Activated CD4-positive, alpha-beta T cell treated with anti-CD3 and anti-CD28 coated beads, Interleukin-2, amount 10 ng/mL, durations not matched to agents 24 days and 14 days (primary cell): ENCODE measurements at regions not wholly inside any gene's neighbourhood (a gene's known extent, or its start where the extent isn't known, plus 50 kb on each side); places are given as distances from the start of the nearest gene placed in this dataset.

Experiments
- DNase-seq: peaks from one replicate; pipeline ENCODE4 v3.0.0; 2022
- H3K27ac Mint-ChIP-seq: one replicate; pipeline ENCODE4 v1.8.0; 2022; ENCODE audit warnings: mild to moderate bottlenecking, mixed read lengths
- H3K27me3 Mint-ChIP-seq: one replicate; pipeline ENCODE4 v1.8.0; 2022; ENCODE audit warnings: mixed read lengths
- H3K36me3 Mint-ChIP-seq: one replicate; pipeline ENCODE4 v1.8.0; 2022; ENCODE audit warnings: low read depth, mild to moderate bottlenecking, mixed read lengths
- H3K4me1 Mint-ChIP-seq: one replicate; pipeline ENCODE4 v1.8.0; 2021; ENCODE audit warnings: mixed read lengths
- H3K4me3 Mint-ChIP-seq: one replicate; pipeline ENCODE4 v1.8.0; 2022; ENCODE audit warnings: mild to moderate bottlenecking, moderate library complexity, mixed read lengths
- H3K9me3 Mint-ChIP-seq: one replicate; pipeline ENCODE4 v1.8.0; 2021; ENCODE audit warnings: mixed read lengths
- intact Hi-C: fragments of 100-400 bp; cut with micrococcal nuclease; formaldehyde crosslinking; loops from one replicate; pipeline ENCODE4 v1.15.1; 2023

- H3K4me1 Mint-ChIP-seq = no peaks in the 10 kb centered on the region
- intact Hi-C loops = no loop called here
- no peak overlapping the region for H3K4me3 Mint-ChIP-seq
- no peak overlapping the region for H3K27ac Mint-ChIP-seq
- no peaks in the 10 kb centered on the region for H3K36me3 Mint-ChIP-seq
- no peaks in the 10 kb centered on the region for H3K9me3 Mint-ChIP-seq
- DNase-seq = no peak
- peaks cover 13% of the 10 kb centered on the region for H3K27me3 Mint-ChIP-seq
These were observed 90.0 kb downstream of the CXCL12 start for GRCh38 chr10:44294726-44295412.

- H3K9me3 Mint-ChIP-seq = no peaks in the 10 kb centered on the region
- intact Hi-C loops = no loop called here
- no peak overlapping the region for H3K4me3 Mint-ChIP-seq
- peaks cover 13% of the 10 kb centered on the region for H3K27me3 Mint-ChIP-seq
- H3K36me3 Mint-ChIP-seq = no peaks in the 10 kb centered on the region
- no peak for DNase-seq
- H3K27ac Mint-ChIP-seq = no peak overlapping the region
- H3K4me1 Mint-ChIP-seq = no peaks in the 10 kb centered on the region
These were observed 91.1 kb downstream of the CXCL12 start for GRCh38 chr10:44293842-44294241.

DNA sequence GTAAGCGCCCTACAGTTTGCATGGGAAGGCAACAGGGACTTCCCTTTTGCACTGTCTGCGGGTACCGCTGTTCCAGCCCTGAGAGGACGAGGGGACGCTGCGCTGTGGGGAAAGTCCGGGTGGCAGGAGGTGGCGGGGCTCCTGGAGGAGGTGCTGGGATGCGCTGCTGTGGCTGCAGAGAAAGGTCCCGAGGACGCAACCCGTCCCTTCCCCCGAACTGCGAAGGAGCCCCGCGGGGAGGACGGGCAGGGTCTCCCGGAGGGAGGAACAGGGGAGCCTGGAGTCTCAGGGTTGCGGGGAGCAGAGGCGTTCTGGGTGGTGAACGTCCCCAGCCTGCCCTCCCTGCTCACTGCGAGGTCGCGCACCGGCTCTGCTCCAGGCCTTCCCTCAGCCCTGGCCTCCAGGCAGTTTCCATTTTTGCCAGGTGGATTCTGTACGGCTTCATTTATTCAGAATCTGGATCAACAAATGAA is 91.6 kb downstream of the CXCL12 start:
- H3K27me3 Mint-ChIP-seq = peaks cover 13% of the 10 kb centered on the region
- DNase-seq = peak; percentile 25
- no peaks in the 10 kb centered on the region for H3K36me3 Mint-ChIP-seq
- H3K4me1 Mint-ChIP-seq = no peaks in the 10 kb centered on the region
- intact Hi-C loops = no loop called here
- no peaks in the 10 kb centered on the region for H3K9me3 Mint-ChIP-seq
- H3K27ac Mint-ChIP-seq = no peak overlapping the region
- H3K4me3 Mint-ChIP-seq = no peak overlapping the region

- DNase-seq = peak; percentile 45
- intact Hi-C loops = no loop called here
- H3K4me1 Mint-ChIP-seq = no peaks in the 10 kb centered on the region
- no peak overlapping the region for H3K27ac Mint-ChIP-seq
- no peak overlapping the region for H3K4me3 Mint-ChIP-seq
- H3K9me3 Mint-ChIP-seq = no peaks in the 10 kb centered on the region
- H3K27me3 Mint-ChIP-seq = peaks cover 15% of the 10 kb centered on the region
- H3K36me3 Mint-ChIP-seq = no peaks in the 10 kb centered on the region
These were observed 92.4 kb downstream of the CXCL12 start for GRCh38 chr10:44292390-44293002.

DNA sequence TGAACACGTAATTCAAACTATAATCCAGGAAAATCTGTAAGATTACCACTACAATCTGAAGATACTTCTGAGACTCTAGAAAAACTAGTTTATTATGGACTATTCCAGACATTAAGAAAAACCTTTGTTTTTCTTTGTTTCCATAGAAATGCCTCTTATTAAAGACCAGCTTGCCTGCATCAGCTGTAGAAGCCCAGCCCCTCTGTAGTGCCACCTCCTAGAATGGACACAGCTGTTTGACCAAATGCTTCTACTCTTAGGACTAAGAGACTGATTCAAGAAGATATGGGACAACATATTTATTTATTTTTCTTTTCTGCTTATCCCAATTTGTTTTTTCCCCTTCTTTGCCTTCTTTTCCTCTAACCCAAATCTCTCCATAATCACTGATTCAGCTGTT is 93.8 kb downstream of the CXCL12 start:
- H3K9me3 Mint-ChIP-seq = no peaks in the 10 kb centered on the region
- intact Hi-C loops = no loop called here
- peaks cover 14% of the 10 kb centered on the region for H3K27me3 Mint-ChIP-seq
- no peak overlapping the region for H3K27ac Mint-ChIP-seq
- no peak for DNase-seq
- H3K36me3 Mint-ChIP-seq = no peaks in the 10 kb centered on the region
- no peak overlapping the region for H3K4me3 Mint-ChIP-seq
- no peaks in the 10 kb centered on the region for H3K4me1 Mint-ChIP-seq

GRCh38 chr10:44289125-44289524 is 95.8 kb downstream of the CXCL12 start:
- intact Hi-C loops = no loop called here
- Mint-ChIP-seq H3K36me3 (no peaks in the 10 kb centered on the region), H3K27ac (no peak overlapping the region), H3K9me3 (no peaks in the 10 kb centered on the region), H3K27me3 (peaks cover 16% of the 10 kb centered on the region), H3K4me3 (no peak overlapping the region), H3K4me1 (no peaks in the 10 kb centered on the region)
- DNase-seq = no peak

DNA sequence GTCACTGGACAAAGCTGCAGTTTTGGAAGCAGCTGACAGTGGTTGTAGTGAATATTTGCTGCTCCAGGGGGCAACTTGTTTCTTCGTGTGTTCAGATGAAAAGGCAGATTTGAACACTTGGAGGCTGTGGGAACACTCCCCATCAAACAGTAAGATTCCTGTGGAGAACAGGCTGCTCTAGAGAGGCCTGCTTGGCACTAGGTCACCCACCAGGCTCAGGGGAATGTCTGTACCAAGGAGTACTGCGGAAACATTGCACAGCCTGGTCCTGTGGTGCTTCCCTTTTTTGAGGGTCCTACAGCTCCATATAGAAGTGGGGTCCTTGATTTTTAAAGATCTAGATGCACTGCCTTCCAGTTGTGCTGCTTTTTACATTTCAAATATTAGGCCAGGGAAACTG is 97.5 kb downstream of the CXCL12 start:
- no peak overlapping the region for H3K27ac Mint-ChIP-seq
- H3K4me1 Mint-ChIP-seq = no peaks in the 10 kb centered on the region
- DNase-seq = no peak
- H3K36me3 Mint-ChIP-seq = no peaks in the 10 kb centered on the region
- H3K27me3 Mint-ChIP-seq = peaks cover 15% of the 10 kb centered on the region
- intact Hi-C loops = no loop called here
- no peak overlapping the region for H3K4me3 Mint-ChIP-seq
- H3K9me3 Mint-ChIP-seq = no peaks in the 10 kb centered on the region

- H3K4me1 Mint-ChIP-seq = no peaks in the 10 kb centered on the region
- H3K27ac Mint-ChIP-seq = no peak overlapping the region
- H3K27me3 Mint-ChIP-seq = peaks cover 5% of the 10 kb centered on the region
- no peaks in the 10 kb centered on the region for H3K36me3 Mint-ChIP-seq
- no peaks in the 10 kb centered on the region for H3K9me3 Mint-ChIP-seq
- intact Hi-C loops = no loop called here
- no peak overlapping the region for H3K4me3 Mint-ChIP-seq
- peak; percentile 36 for DNase-seq
These were observed 100.5 kb downstream of the CXCL12 start for GRCh38 chr10:44284198-44285084.

- intact Hi-C loops = no loop called here
- H3K27me3 Mint-ChIP-seq = peaks cover 2% of the 10 kb centered on the region
- no peak overlapping the region for H3K27ac Mint-ChIP-seq
- DNase-seq = no peak
- no peaks in the 10 kb centered on the region for H3K9me3 Mint-ChIP-seq
- H3K36me3 Mint-ChIP-seq = no peaks in the 10 kb centered on the region
- no peak overlapping the region for H3K4me3 Mint-ChIP-seq
- no peaks in the 10 kb centered on the region for H3K4me1 Mint-ChIP-seq
These were observed 102.1 kb downstream of the CXCL12 start for GRCh38 chr10:44282626-44283300.

GRCh38 chr10:44281662-44282061 is 103.2 kb downstream of the CXCL12 start:
- intact Hi-C loops = no loop called here
- Mint-ChIP-seq H3K36me3 (no peaks in the 10 kb centered on the region), H3K27ac (no peak overlapping the region), H3K4me1 (no peaks in the 10 kb centered on the region), H3K4me3 (no peak overlapping the region), H3K27me3 (peaks cover 2% of the 10 kb centered on the region), H3K9me3 (peaks cover 1% of the 10 kb centered on the region)
- DNase-seq = peak; percentile 37

DNA sequence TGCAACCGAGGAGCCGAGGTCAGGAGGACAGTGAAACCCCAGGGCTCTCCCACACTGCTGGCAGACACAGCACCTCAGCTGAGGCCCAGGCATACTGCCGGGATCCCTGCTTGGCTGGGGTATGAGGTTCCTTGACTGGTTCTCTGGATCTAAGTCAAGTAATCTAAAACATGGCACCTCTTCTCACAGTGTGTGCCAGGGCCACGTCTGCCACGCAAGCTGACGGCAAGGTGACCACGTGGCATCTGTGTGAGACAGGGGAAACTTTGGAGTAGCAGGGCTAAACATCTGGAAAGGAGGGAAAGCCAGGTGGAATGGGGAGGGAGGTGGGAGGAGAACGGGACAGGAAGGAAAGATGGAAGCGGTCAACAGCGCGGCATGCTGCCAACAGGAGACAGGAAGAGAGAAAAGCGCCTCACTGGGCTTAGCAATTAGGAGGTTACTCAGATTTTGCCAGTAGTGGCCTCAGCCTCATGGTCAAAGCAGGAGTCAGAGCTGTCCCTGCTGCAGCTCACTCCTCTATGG is 103.7 kb downstream of the CXCL12 start:
- intact Hi-C loops = no loop called here
- H3K36me3 Mint-ChIP-seq = no peaks in the 10 kb centered on the region
- no peak overlapping the region for H3K4me3 Mint-ChIP-seq
- peaks cover 2% of the 10 kb centered on the region for H3K27me3 Mint-ChIP-seq
- no peaks in the 10 kb centered on the region for H3K4me1 Mint-ChIP-seq
- H3K27ac Mint-ChIP-seq = no peak overlapping the region
- peak; percentile 37 for DNase-seq
- peaks cover 5% of the 10 kb centered on the region for H3K9me3 Mint-ChIP-seq

GRCh38 chr10:44280226-44281014 is 104.5 kb downstream of the CXCL12 start:
- Mint-ChIP-seq H3K4me1 (no peaks in the 10 kb centered on the region), H3K9me3 (peaks cover 5% of the 10 kb centered on the region), H3K27me3 (no peaks in the 10 kb centered on the region), H3K4me3 (no peak overlapping the region), H3K27ac (no peak overlapping the region), H3K36me3 (no peaks in the 10 kb centered on the region)
- intact Hi-C loops = no loop called here
- no peak for DNase-seq
